Keratinocyte (primary cell): ENCODE measurements at regions not wholly inside any gene's neighbourhood (a gene's known extent, or its start where the extent isn't known, plus 50 kb on each side); places are given as distances from the start of the nearest gene placed in this dataset.

ENCODE experiments used
- CTCF ChIP-seq, 3 experiments: IDR thresholded peaks in 1 of 3; conservative IDR thresholded peaks in 1 of 3; optimal IDR thresholded peaks in 1 of 3; 2 replicates in 2 of 3; 3 replicates in 1 of 3; pipeline versions ENCODE3 to v1.5.1; 2011; ENCODE audit warnings: low read length in 3 of 3, mild to moderate bottlenecking in 3 of 3, moderate library complexity in 2 of 3, control low read depth in 1 of 3, inconsistent platforms in 1 of 3; ENCODE audit not compliant: insufficient read depth in 2 of 3; ENCODE audit errors: extremely low read depth in 1 of 3
- EZH2 ChIP-seq: IDR thresholded peaks from one replicate; pipeline ENCODE4 v1.6.1; 2012; ENCODE audit warnings: inconsistent platforms, mild to moderate bottlenecking, low read length, moderate library complexity

- no peak for TF ChIP-seq CTCF (optimal IDR thresholded peaks at IDR 0.05 in 1 of 3, IDR thresholded peaks at IDR 0.05 in 1 of 3, conservative IDR thresholded peaks at IDR 0.05 in 1 of 3; ENCODE audit: extremely low read depth in 1 of 3, insufficient read depth in 2 of 3, low read length in 3 of 3)
- TF ChIP-seq EZH2: no peak
Measured at GRCh38 chr7:67962863-67963262, 966.2 kb downstream of the TYW1 start.
